C4-2B (cell line): ENCODE measurements at regions not wholly inside any gene's neighbourhood (a gene's known extent, or its start where the extent isn't known, plus 50 kb on each side); places are given as distances from the start of the nearest gene placed in this dataset.

Experiments
- CTCF ChIP-seq: fragments of 450-650 bp; conservative IDR thresholded peaks from 2 replicates; pipeline ENCODE4 v1.5.1; 2017; ENCODE audit warnings: mild to moderate bottlenecking
- ZFX ChIP-seq: fragments of 450-650 bp; IDR thresholded peaks from 2 replicates; pipeline ENCODE4 v1.6.1; 2017

- TF ChIP-seq CTCF (no peak), ZFX (no peak)
Measured at GRCh38 chr4:141455651-141456050, 180.7 kb upstream of the IL15 start.
